Spleen (tissue), 7 donors: ENCODE measurements at regions not wholly inside any gene's neighbourhood (a gene's known extent, or its start where the extent isn't known, plus 50 kb on each side); places are given as distances from the start of the nearest gene placed in this dataset.

Experiments used
- CTCF ChIP-seq, 11 experiments: fragments of 200-600 bp in 7 of 11; fragments of 450-650 bp in 4 of 11; sonication (generic) in 4 of 11; IDR thresholded peaks in 8 of 11; conservative IDR thresholded peaks in 3 of 11; 1 replicate in 7 of 11; 2 replicates in 4 of 11; pipeline versions ENCODE4 v1.4.0 to v1.8.0; 2016 to 2021; ENCODE audit warnings: antibody characterized with exemption in 11 of 11, inconsistent platforms in 4 of 11, mild to moderate bottlenecking in 1 of 11
- POLR2A ChIP-seq, 3 donors: fragments of 450-650 bp; IDR thresholded peaks; one replicate each; pipeline ENCODE4 v1.5.1; 2017; ENCODE audit warnings: antibody characterized with exemption in 3 of 3, mild to moderate bottlenecking in 1 of 3
- donor health status: DM: no; HTN: no; CAD: no; lungs with moderate emphysema.
- donor health status: DM: no; HTN: no; CAD: no.
- donor health status: DM: no; HTN: no; CAD: no.

- TF ChIP-seq CTCF (IDR thresholded peaks at IDR 0.05 in 8 of 11, conservative IDR thresholded peaks at IDR 0.05 in 3 of 11) (no peak), POLR2A (IDR thresholded peaks at IDR 0.05) (no peak)
These were observed 113.7 kb upstream of the ZNF507 start for GRCh38 chr19:32231691-32232090.
